Ovary (tissue), 7 donors: ENCODE measurements at regions not wholly inside any gene's neighbourhood (a gene's known extent, or its start where the extent isn't known, plus 50 kb on each side); places are given as distances from the start of the nearest gene placed in this dataset.
"Not testable (repeated sequence)": the region's sequence is repeated elsewhere in the genome, so short reads cannot be mapped to it uniquely, and the experiment has no call there.

Experiments
- DNase-seq, 5 donors: peaks; one replicate each; pipeline ENCODE4 v3.0.0-alpha.2; 2019 to 2020
- H3K27ac ChIP-seq, 2 donors: fragments of 200-600 bp; one replicate each; pipeline versions ENCODE4 v1.5.1 to v1.8.0; 2019 to 2022
- H3K27me3 ChIP-seq: fragments of 200-600 bp; one replicate; pipeline ENCODE4 v1.8.0; 2022
- H3K36me3 ChIP-seq: fragments of 200-600 bp; sonication (generic); one replicate; pipeline ENCODE4 v1.5.1; 2019
- H3K4me1 ChIP-seq: one replicate; pipeline ENCODE4 v1.8.1; 2013; ENCODE audit warnings: mild to moderate bottlenecking, moderate library complexity; ENCODE audit not compliant: insufficient read depth
- H3K4me3 ChIP-seq: fragments of 200-600 bp; sonication (generic); one replicate; pipeline ENCODE4 v1.5.1; 2017
- H3K9me3 ChIP-seq, 2 donors: fragments of 200-600 bp in 1 of 2; sonication (generic) in 1 of 2; one replicate each; pipeline versions ENCODE4 v1.5.1 to v1.8.1; 2013 to 2019; ENCODE audit warnings: mild to moderate bottlenecking in 1 of 2, moderate library complexity in 1 of 2
- CTCF ChIP-seq, 3 donors: fragments of 450-650 bp in 2 of 3; fragments of 200-600 bp in 1 of 3; IDR thresholded peaks; one replicate each; pipeline versions ENCODE4 v1.5.1 to v1.8.0; 2016 to 2022; ENCODE audit warnings: antibody characterized with exemption in 3 of 3, mild to moderate bottlenecking in 1 of 3
- EP300 ChIP-seq: sonication (generic); formaldehyde crosslinking; IDR thresholded peaks from one replicate; pipeline ENCODE4 v1.6.1; 2017; ENCODE audit warnings: antibody characterized with exemption
- POLR2A ChIP-seq: fragments of 450-650 bp; IDR thresholded peaks from one replicate; pipeline ENCODE4 v1.6.1; 2017; ENCODE audit warnings: antibody characterized with exemption, mild to moderate bottlenecking, moderate library complexity
- WGBS, 3 donors: extraction: QIAGEN DNeasy Blood & Tissue Kit in 1 of 3; methylation state at CpG; one replicate each; pipeline versions ENCODE4 v1.1.5 to v1.1.7; 2013 to 2017; 5-methylcytosine and 5-hydroxymethylcytosine counted together
- intact Hi-C, 4 donors: fragments of 100-400 bp; cut with DNase I; formaldehyde crosslinking; loops; one replicate each; pipeline versions ENCODE4 v1.11.0 to v1.15.1; 2022 to 2023
- donor health status: DM: no; HTN: no; CAD: no; lungs with moderate emphysema.
- donor health status: DM: no; HTN: no; CAD: no.
- donor health status: Bipolar disorder and iron deficiency.
- donor health status: DM: no; HTN: no; CAD: no.
- donor health status: DM: yes; HTN: yes; CAD: no.

- TF ChIP-seq EP300, result no peak
- TF ChIP-seq POLR2A, result no peak
- no peak for TF ChIP-seq CTCF (IDR thresholded peaks at IDR 0.05)
- H3K27ac ChIP-seq, result no peak overlapping the region
- intact Hi-C loops, result no loop called here
- no peak overlapping the region for H3K4me3 ChIP-seq
- no peak for DNase-seq
- H3K4me1 ChIP-seq, result no peaks in the 10 kb centered on the region
- WGBS, 3 donors, result 18 to 28% (median 25%) methylated on average over 5 of the region's 5 CpGs
- H3K36me3 ChIP-seq, result no peaks in the 10 kb centered on the region
- H3K27me3 ChIP-seq, result no peaks in the 10 kb centered on the region
- H3K9me3 ChIP-seq, result no peaks in the 10 kb centered on the region
Measured at GRCh38 chr2:106322281-106322680, 128.2 kb upstream of the UXS1 start.

DNA sequence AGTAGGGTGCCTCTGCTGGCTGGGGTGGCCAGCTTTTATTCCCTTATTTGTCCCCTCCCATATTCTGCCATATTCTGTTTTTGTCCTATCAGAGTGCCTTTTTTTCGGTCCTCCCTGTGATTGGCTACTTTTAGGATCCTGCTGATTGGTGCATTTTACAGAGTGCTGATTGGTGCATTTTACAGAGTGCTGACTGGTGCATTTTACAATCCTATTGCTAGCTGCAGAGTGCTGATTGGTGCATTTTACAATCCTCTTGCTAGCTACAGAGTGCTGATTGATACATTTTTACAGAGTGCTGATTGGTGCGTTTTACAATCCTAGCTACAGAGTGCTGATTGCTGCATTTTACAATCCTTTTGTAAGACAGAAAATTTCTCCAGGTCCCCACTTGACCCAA is 126.3 kb upstream of the UXS1 start:
- H3K27me3 ChIP-seq, H3K27ac ChIP-seq, DNase-seq, H3K9me3 ChIP-seq, H3K4me3 ChIP-seq, H3K36me3 ChIP-seq, H3K4me1 ChIP-seq, intact Hi-C loops: not testable (repeated sequence)
- 94 to 97% (median 96%) methylated on average over 2 of the region's 2 CpGs for WGBS, 3 donors

DNA sequence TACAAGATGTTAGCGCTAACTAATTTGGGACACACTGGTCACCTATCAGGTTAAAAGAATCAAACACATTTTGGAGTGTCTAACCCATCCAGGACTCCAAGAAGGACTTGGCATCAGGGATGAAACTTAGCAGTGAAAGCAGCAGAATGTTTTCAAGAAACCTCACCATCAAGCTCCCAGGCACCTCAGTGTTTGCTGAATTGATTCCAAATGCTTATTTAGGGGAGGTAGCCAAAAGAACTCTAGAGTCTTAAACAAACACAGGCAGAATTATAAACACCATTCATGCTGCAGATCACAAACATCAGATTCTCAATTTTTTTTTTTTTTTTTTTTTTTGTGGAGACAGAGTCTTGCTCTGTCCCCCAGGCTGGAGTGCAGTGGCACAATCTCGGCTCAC is 122.8 kb upstream of the UXS1 start:
- Histone ChIP-seq H3K27ac (no peak overlapping the region), H3K4me3 (no peak overlapping the region), H3K27me3 (no peaks in the 10 kb centered on the region), H3K4me1 (no peaks in the 10 kb centered on the region), H3K9me3 (no peaks in the 10 kb centered on the region), H3K36me3 (no peaks in the 10 kb centered on the region)
- TF ChIP-seq EP300 (no peak), CTCF (IDR thresholded peaks at IDR 0.05) (no peak), POLR2A (no peak)
- DNase-seq, result no peak
- intact Hi-C loops, result loop anchor here in 1 of 4 donors (5.0 kb wide), 1 partner anchor 365 kb away; no protein-coding TSS in a partner anchor
- WGBS, 3 donors, result 26 to 65% (median 31%) methylated on average over 2 of the region's 2 CpGs

GRCh38 chr2:106314444-106314843 is 120.3 kb upstream of the UXS1 start:
- 87 to 91% (median 89%) methylated on average over 3 of the region's 3 CpGs for WGBS, 3 donors
- no peak for DNase-seq

DNA sequence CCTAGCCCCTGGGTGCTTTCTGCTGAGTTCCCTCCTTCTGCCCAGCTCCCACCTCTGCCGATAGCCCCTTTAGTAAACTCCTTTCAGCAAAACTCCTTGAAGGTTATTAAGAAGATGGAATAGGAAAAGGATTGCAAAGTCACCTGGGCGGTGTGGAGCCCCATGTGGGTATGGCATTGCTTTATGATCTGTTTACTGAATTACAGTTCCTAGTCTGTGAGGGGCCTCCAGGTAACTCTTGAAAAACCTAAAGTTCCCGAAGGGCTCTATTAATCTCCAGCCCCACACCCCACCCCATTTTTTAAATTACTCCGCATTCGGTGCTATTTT is 116.9 kb upstream of the UXS1 start:
- H3K4me1 ChIP-seq, result peaks cover 2% of the 10 kb centered on the region
- H3K36me3 ChIP-seq, result no peaks in the 10 kb centered on the region
- TF ChIP-seq CTCF (IDR thresholded peaks at IDR 0.05), result no peak
- TF ChIP-seq POLR2A, result no peak
- TF ChIP-seq EP300, result no peak
- intact Hi-C loops, result no loop called here
- H3K27me3 ChIP-seq, result no peaks in the 10 kb centered on the region
- 79 to 85% (median 84%) methylated on average over 5 of the region's 5 CpGs for WGBS, 3 donors
- H3K27ac ChIP-seq, result no peak overlapping the region
- H3K4me3 ChIP-seq, result no peak overlapping the region
- no peaks in the 10 kb centered on the region for H3K9me3 ChIP-seq
- DNase-seq, result no peak

More at GRCh38 chr2:106314444-106314843, 120.3 kb upstream of the UXS1 start:
- Histone ChIP-seq H3K27ac (no peak overlapping the region), H3K9me3 (no peaks in the 10 kb centered on the region), H3K27me3 (no peaks in the 10 kb centered on the region), H3K4me1 (no peaks in the 10 kb centered on the region), H3K4me3 (no peak overlapping the region), H3K36me3 (no peaks in the 10 kb centered on the region)
- no peak for TF ChIP-seq POLR2A
- no peak for TF ChIP-seq CTCF (IDR thresholded peaks at IDR 0.05)
- intact Hi-C loops, result no loop called here
